GM23338 (cell line): ENCODE measurements at regions not wholly inside any gene's neighbourhood (a gene's known extent, or its start where the extent isn't known, plus 50 kb on each side); places are given as distances from the start of the nearest gene placed in this dataset.

ENCODE experiments used
- CTCF ChIP-seq, 2 experiments: fragments of 200-600 bp in 1 of 2; sonication (generic) in 1 of 2; conservative IDR thresholded peaks; 2 replicates each; pipeline versions ENCODE4 v1.5.1 to v1.6.1; 2016 to 2017; ENCODE audit warnings: antibody characterized with exemption in 2 of 2, low read depth in 2 of 2, mild to moderate bottlenecking in 2 of 2, moderate library complexity in 1 of 2
- POLR2AphosphoS5 ChIP-seq: IDR thresholded peaks from 2 replicates; pipeline ENCODE4 v1.6.1; 2016; ENCODE audit warnings: antibody characterized with exemption, low read depth
- REST ChIP-seq: IDR thresholded peaks from one replicate; pipeline ENCODE4 v1.6.1; 2018; ENCODE audit warnings: antibody characterized with exemption; ENCODE audit not compliant: unreplicated experiment

GRCh38 chr5:120779674-120780073 is 315.6 kb downstream of the PRR16 start:
- TF ChIP-seq CTCF (conservative IDR thresholded peaks at IDR 0.05; ENCODE audit: low read depth in 2 of 2) (no peak), POLR2AphosphoS5 (no peak), REST (no peak)
